Heart left ventricle (tissue), 16 donors: ENCODE measurements at regions not wholly inside any gene's neighbourhood (a gene's known extent, or its start where the extent isn't known, plus 50 kb on each side); places are given as distances from the start of the nearest gene placed in this dataset.

ENCODE experiments used
- ATAC-seq, 4 donors: fragments of 200-7000 bp; cut with Tn5 transposase; one replicate each; pipeline ENCODE4 v1.9.1; 2020 to 2022; ENCODE audit warnings: moderate library complexity in 4 of 4, mild to moderate bottlenecking in 3 of 4, moderate number of reproducible peaks in 1 of 4
- DNase-seq, 5 donors: peaks; one replicate each; pipeline ENCODE4 v3.0.0-alpha.2; 2020
- H3K27ac ChIP-seq, 12 donors: fragments of 200-600 bp; sonication (generic) in 4 of 12; one replicate each; pipeline versions ENCODE4 v1.5.0 to v1.8.0; 2016 to 2022; ENCODE audit warnings: mild to moderate bottlenecking in 2 of 12
- H3K27me3 ChIP-seq, 9 donors: fragments of 200-600 bp; sonication (generic) in 2 of 9; one replicate each; pipeline versions ENCODE4 v1.5.1 to v1.8.0; 2016 to 2022; ENCODE audit warnings: mild to moderate bottlenecking in 3 of 9
- H3K36me3 ChIP-seq, 9 donors: fragments of 200-600 bp; sonication (generic) in 2 of 9; one replicate each; pipeline versions ENCODE4 v1.5.0 to v1.8.0; 2018 to 2022; ENCODE audit warnings: mild to moderate bottlenecking in 2 of 9
- H3K4me1 ChIP-seq, 12 donors: fragments of 200-600 bp; sonication (generic) in 4 of 12; one replicate each; pipeline versions ENCODE4 v1.5.0 to v1.8.0; 2016 to 2022; ENCODE audit warnings: mild to moderate bottlenecking in 3 of 12
- H3K4me3 ChIP-seq, 12 donors: fragments of 200-600 bp; sonication (generic) in 4 of 12; one replicate each; pipeline versions ENCODE4 v1.5.0 to v1.8.0; 2017 to 2022; ENCODE audit warnings: mild to moderate bottlenecking in 9 of 12, moderate library complexity in 4 of 12
- H3K9me3 ChIP-seq, 12 donors: fragments of 200-600 bp; sonication (generic) in 4 of 12; one replicate each; pipeline versions ENCODE4 v1.5.0 to v1.8.0; 2016 to 2022; ENCODE audit warnings: mild to moderate bottlenecking in 1 of 12
- CTCF ChIP-seq, 12 donors: fragments of 200-600 bp; sonication (generic) in 4 of 12; IDR thresholded peaks; one replicate each; pipeline versions ENCODE4 v1.5.0 to v1.8.0; 2018 to 2022; ENCODE audit warnings: antibody characterized with exemption in 12 of 12, mild to moderate bottlenecking in 5 of 12
- POLR2A ChIP-seq, 2 donors: fragments of 450-650 bp; IDR thresholded peaks; one replicate each; pipeline ENCODE4 v1.6.1; 2017; ENCODE audit warnings: antibody characterized with exemption in 2 of 2, mild to moderate bottlenecking in 2 of 2, moderate library complexity in 2 of 2
- WGBS, 4 donors: extraction: QIAGEN DNeasy Blood & Tissue Kit in 2 of 4; methylation state at CpG; one replicate each; pipeline versions ENCODE4 v1.1.5 to v1.1.7; 2013 to 2018; 5-methylcytosine and 5-hydroxymethylcytosine counted together
- intact Hi-C, 10 donors: fragments of 100-400 bp; cut with DNase I; formaldehyde crosslinking; loops; one replicate each; pipeline versions ENCODE4 v1.11.1 to v1.14.2; 2022
- donor health status: ischemic (EF 13 %, LVEDD 7.1; RV severe dilation, severe dysfunction).
- donor health status: healthy with polysubstance abuse.
- donor health status: DM: no; HTN: yes; CAD: no.
- donor health status: DM: no; HTN: no; CAD: no.
- donor health status: ischemic (EF 25% LVEDD 6.9; RV normal size, moderate dysfunction).
- donor health status: ischemic (EF 25% LVEDD 5.7; RV mildly dilated, moderate dysfunction).
- donor health status: healthy.
- donor health status: DM: yes; HTN: yes; CAD: no.
- donor health status: ischemic (EF 35%, LVEDD 5.7; RV mildly dilated, moderate dysfunction).
- donor health status: nonischemic (EF 11% LVEDD 7.7; RV severe dilation, severe dysfunction).
- donor health status: DM: yes; HTN: yes; CAD: no.
- donor health status: PGD.
- donor health status: ischemic (EF 29% LVEDD 5.4; RV normal size, mild dysfunction).
- donor health status: nonischemic (EF 23%, LVEDD 6.1; RV moderate dilation, normal function).

- no peak for ATAC-seq
- no peak for TF ChIP-seq CTCF (IDR thresholded peaks at IDR 0.05)
- no peak for TF ChIP-seq POLR2A (IDR thresholded peaks at IDR 0.05)
- H3K9me3 ChIP-seq, result peaks cover 0 to 27% (median 5%) of the 10 kb centered on the region in 12 donors
- intact Hi-C loops, result no loop called here
- no peak overlapping the region for H3K27ac ChIP-seq
- no peak for DNase-seq
- H3K36me3 ChIP-seq, result no peaks in the 10 kb centered on the region
- H3K4me1 ChIP-seq, result peaks cover 0 to 5% (median 0%) of the 10 kb centered on the region in 12 donors
- H3K4me3 ChIP-seq, result no peak overlapping the region
- H3K27me3 ChIP-seq, result no peaks in the 10 kb centered on the region
Measured at GRCh38 chr11:130792772-130793171, 123.5 kb downstream of the SNX19 start.

- 68 to 96% (median 95%) methylated on average over 2 of the region's 2 CpGs for WGBS, 4 donors
- no peaks in the 10 kb centered on the region for H3K4me1 ChIP-seq
- no peaks in the 10 kb centered on the region for H3K36me3 ChIP-seq
- no peak overlapping the region for H3K4me3 ChIP-seq
- no peaks in the 10 kb centered on the region for H3K27me3 ChIP-seq
- intact Hi-C loops, result no loop called here
- TF ChIP-seq CTCF (IDR thresholded peaks at IDR 0.05) (no peak), POLR2A (IDR thresholded peaks at IDR 0.05) (no peak)
- H3K27ac ChIP-seq, result no peak overlapping the region
- peaks cover 0 to 9% (median 0%) of the 10 kb centered on the region in 12 donors for H3K9me3 ChIP-seq
- DNase-seq, result no peak
- ATAC-seq, result no peak
Measured at GRCh38 chr11:130796828-130797227, 119.5 kb downstream of the SNX19 start.

- intact Hi-C loops, result no loop called here
- no peak overlapping the region for H3K4me3 ChIP-seq
- WGBS, 4 donors, result 81 to 95% (median 91%) methylated on average over 3 of the region's 3 CpGs
- H3K36me3 ChIP-seq, result no peaks in the 10 kb centered on the region
- H3K9me3 ChIP-seq, result peaks cover 0 to 9% (median 0%) of the 10 kb centered on the region in 12 donors
- H3K4me1 ChIP-seq, result no peaks in the 10 kb centered on the region
- TF ChIP-seq CTCF (IDR thresholded peaks at IDR 0.05) (no peak), POLR2A (IDR thresholded peaks at IDR 0.05) (no peak)
- ATAC-seq (no peak), DNase-seq (no peak)
- H3K27ac ChIP-seq, result no peak overlapping the region
- H3K27me3 ChIP-seq, result no peaks in the 10 kb centered on the region
Measured at GRCh38 chr11:130798280-130798679, 118.0 kb downstream of the SNX19 start.

DNA sequence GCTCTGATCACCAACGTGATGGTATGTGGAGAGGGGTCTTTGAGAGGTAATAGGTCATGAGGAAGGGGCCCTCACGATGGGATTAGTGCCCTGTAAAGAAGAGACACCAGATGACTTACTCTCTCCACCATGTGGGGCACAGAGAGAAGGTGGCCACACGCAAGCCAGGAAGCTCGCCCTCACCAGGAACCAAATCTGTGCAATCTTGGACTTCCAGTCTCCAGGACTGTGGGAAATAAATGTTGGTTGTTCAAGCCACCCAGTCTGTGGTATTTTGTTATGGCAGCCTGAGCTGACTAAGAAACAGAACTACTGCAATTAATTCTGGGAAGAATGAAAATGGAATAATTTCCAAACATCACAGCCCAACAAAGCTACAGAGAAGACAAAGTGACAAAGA is 117.5 kb downstream of the SNX19 start:
- H3K27me3 ChIP-seq, result no peaks in the 10 kb centered on the region
- no peak overlapping the region for H3K4me3 ChIP-seq
- H3K27ac ChIP-seq, result no peak overlapping the region
- no peaks in the 10 kb centered on the region for H3K4me1 ChIP-seq
- TF ChIP-seq POLR2A (IDR thresholded peaks at IDR 0.05), result no peak
- TF ChIP-seq CTCF (IDR thresholded peaks at IDR 0.05), result no peak
- DNase-seq (no peak), ATAC-seq (no peak)
- intact Hi-C loops, result no loop called here
- no peaks in the 10 kb centered on the region for H3K36me3 ChIP-seq
- 77 to 91% (median 84%) methylated on average over 4 of the region's 4 CpGs for WGBS, 4 donors
- H3K9me3 ChIP-seq, result peaks cover 0 to 9% (median 0%) of the 10 kb centered on the region in 12 donors
